Fibroblast of lung (primary cell): ENCODE measurements at regions not wholly inside any gene's neighbourhood (a gene's known extent, or its start where the extent isn't known, plus 50 kb on each side); places are given as distances from the start of the nearest gene placed in this dataset.

Experiments used
- DNase-seq, 2 donors: peaks; one replicate each; pipeline versions ENCODE4 v3.0.0 to v3.0.0-alpha.2; 2010; ENCODE audit warnings: low read depth in 2 of 2
- H2AFZ ChIP-seq: 2 replicates; pipeline ENCODE4 v1.5.1; 2012; ENCODE audit warnings: low read length, control low read depth, inconsistent platforms
- H3K27ac ChIP-seq: 2 replicates; pipeline ENCODE4 v1.5.1; 2011; ENCODE audit warnings: low read length, control low read depth; ENCODE audit not compliant: insufficient read depth
- H3K27me3 ChIP-seq: 2 replicates; pipeline ENCODE4 v1.5.1; 2011; ENCODE audit warnings: mild to moderate bottlenecking, low read length; ENCODE audit not compliant: control insufficient read depth, insufficient read depth
- H3K36me3 ChIP-seq: 2 replicates; pipeline ENCODE4 v1.5.1; 2011; ENCODE audit warnings: low read length; ENCODE audit not compliant: control insufficient read depth, insufficient read depth
- H3K4me1 ChIP-seq: 2 replicates; pipeline ENCODE4 v1.5.1; 2011; ENCODE audit warnings: low read length; ENCODE audit not compliant: control insufficient read depth, insufficient read depth; ENCODE audit errors: extremely low read depth
- H3K4me2 ChIP-seq: 2 replicates; pipeline ENCODE4 v1.5.1; 2011; ENCODE audit warnings: low read length, control low read depth; ENCODE audit not compliant: insufficient read depth; ENCODE audit errors: extremely low read depth
- H3K4me3 ChIP-seq, 4 experiments: fragments of 200-600 bp in 1 of 4; sonication (generic) in 1 of 4; replicated peaks in 1 of 4; 2 replicates each; pipeline ENCODE4 v1.5.1; 2011 to 2016; ENCODE audit warnings: low read length in 4 of 4, low read depth in 3 of 4, mild to moderate bottlenecking in 3 of 4, control low read depth in 2 of 4, inconsistent platforms in 1 of 4, mixed read lengths in 1 of 4; ENCODE audit not compliant: insufficient read depth in 1 of 4; ENCODE audit errors: control extremely low read depth in 1 of 4
- H3K79me2 ChIP-seq: 2 replicates; pipeline ENCODE4 v1.5.1; 2012; ENCODE audit warnings: mild to moderate bottlenecking, low read length, inconsistent platforms; ENCODE audit not compliant: control insufficient read depth, insufficient read depth
- H3K9ac ChIP-seq: 2 replicates; pipeline ENCODE4 v1.5.1; 2011; ENCODE audit warnings: mild to moderate bottlenecking, low read length, control low read depth; ENCODE audit not compliant: insufficient read depth
- H3K9me3 ChIP-seq: 2 replicates; pipeline ENCODE4 v1.5.1; 2012; ENCODE audit warnings: low read depth, low read length; ENCODE audit not compliant: control insufficient read depth, insufficient read depth
- H4K20me1 ChIP-seq: 2 replicates; pipeline ENCODE4 v1.5.1; 2011; ENCODE audit warnings: low read length; ENCODE audit not compliant: control insufficient read depth, insufficient read depth; ENCODE audit errors: extremely low read depth
- CTCF ChIP-seq, 2 donors: IDR thresholded peaks in 1 of 2; conservative IDR thresholded peaks in 1 of 2; 1 replicate in 1 of 2; 2 replicates in 1 of 2; pipeline ENCODE4 v1.5.1; 2011 to 2012; ENCODE audit warnings: low read length in 2 of 2, control low read depth in 1 of 2, inconsistent platforms in 1 of 2, low read depth in 1 of 2, mild to moderate bottlenecking in 1 of 2
- EZH2 ChIP-seq: IDR thresholded peaks from 2 replicates; pipeline ENCODE4 v1.5.1; 2012; ENCODE audit warnings: low read length, control low read depth, mild to moderate bottlenecking; ENCODE audit errors: missing control alignments

- TF ChIP-seq CTCF (conservative IDR thresholded peaks at IDR 0.05 in 1 of 2, IDR thresholded peaks at IDR 0.05 in 1 of 2; ENCODE audit: low read depth in 1 of 2, low read length in 2 of 2) = no peak
- TF ChIP-seq EZH2 = no peak
- Histone ChIP-seq H4K20me1 (no peaks in the 10 kb centered on the region), H3K4me1 (no peaks in the 10 kb centered on the region), H3K27ac (no peak overlapping the region), H3K36me3 (no peaks in the 10 kb centered on the region), H3K4me3 (no peak overlapping the region), H3K4me2 (no peak overlapping the region), H3K27me3 (no peaks in the 10 kb centered on the region), H3K79me2 (no peaks in the 10 kb centered on the region), H2AFZ (no peak overlapping the region), H3K9ac (no peak overlapping the region), H3K9me3 (no peaks in the 10 kb centered on the region)
- no peak for DNase-seq
Measured at GRCh38 chr1:181413836-181414235, 69.5 kb upstream of the CACNA1E start.

GRCh38 chr1:181416268-181416860 lies 67.0 kb upstream of the CACNA1E start:
- Histone ChIP-seq H3K4me3 (no peak overlapping the region), H3K36me3 (no peaks in the 10 kb centered on the region), H3K4me2 (no peak overlapping the region), H3K27ac (no peak overlapping the region), H3K79me2 (no peaks in the 10 kb centered on the region), H2AFZ (no peak overlapping the region), H3K4me1 (no peaks in the 10 kb centered on the region), H3K9me3 (no peaks in the 10 kb centered on the region), H3K27me3 (no peaks in the 10 kb centered on the region), H4K20me1 (no peaks in the 10 kb centered on the region), H3K9ac (no peak overlapping the region)
- DNase-seq = no peak
- no peak for TF ChIP-seq CTCF (conservative IDR thresholded peaks at IDR 0.05 in 1 of 2, IDR thresholded peaks at IDR 0.05 in 1 of 2; ENCODE audit: low read depth in 1 of 2, low read length in 2 of 2)
- no peak for TF ChIP-seq EZH2

GRCh38 chr1:181417915-181418314 lies 65.4 kb upstream of the CACNA1E start:
- no peaks in the 10 kb centered on the region for H3K4me1 ChIP-seq

More at GRCh38 chr1:181417915-181418314, 65.4 kb upstream of the CACNA1E start:
- DNase-seq = no peak
- Histone ChIP-seq H3K9me3 (no peaks in the 10 kb centered on the region), H4K20me1 (no peaks in the 10 kb centered on the region), H3K4me3 (no peak overlapping the region), H3K4me2 (no peak overlapping the region), H3K27me3 (no peaks in the 10 kb centered on the region), H3K9ac (no peak overlapping the region), H3K79me2 (no peaks in the 10 kb centered on the region), H3K27ac (no peak overlapping the region), H2AFZ (no peak overlapping the region), H3K36me3 (no peaks in the 10 kb centered on the region)
- TF ChIP-seq CTCF (conservative IDR thresholded peaks at IDR 0.05 in 1 of 2, IDR thresholded peaks at IDR 0.05 in 1 of 2; ENCODE audit: low read depth in 1 of 2, low read length in 2 of 2) = no peak
- TF ChIP-seq EZH2 = no peak
